DOHH2 (cell line): ENCODE measurements at regions not wholly inside any gene's neighbourhood (a gene's known extent, or its start where the extent isn't known, plus 50 kb on each side); places are given as distances from the start of the nearest gene placed in this dataset.

Experiments used
- CTCF ChIP-seq: fragments of 200-600 bp; sonication (generic); IDR thresholded peaks from one replicate; pipeline ENCODE4 v1.5.1; 2014; ENCODE audit warnings: antibody characterized with exemption, mild to moderate bottlenecking, low read depth, low read length; ENCODE audit not compliant: poor library complexity, severe bottlenecking
- EZH2phosphoT487 ChIP-seq: fragments of 200-600 bp; sonication (generic); IDR thresholded peaks from 2 replicates; pipeline ENCODE4 v1.6.1; 2017; ENCODE audit warnings: borderline replicate concordance, mild to moderate bottlenecking, antibody characterized with exemption, low read length, moderate library complexity, mixed read lengths

GRCh38 chr13:76414320-76414719 lies 471.9 kb downstream of the KCTD12 start:
- TF ChIP-seq CTCF (no peak), EZH2phosphoT487 (no peak)
